IMR-90 (cell line): ENCODE measurements at regions not wholly inside any gene's neighbourhood (a gene's known extent, or its start where the extent isn't known, plus 50 kb on each side); places are given as distances from the start of the nearest gene placed in this dataset.

ENCODE experiments used
- ATAC-seq: fragments of 200-7000 bp; cut with Tn5 transposase; 2 replicates; pipeline ENCODE4 v1.9.1; 2020; ENCODE audit warnings: low read depth, mild to moderate bottlenecking, moderate library complexity
- BruUV-seq: library from RNA; stranded (reverse); fragments of 400-500 nt; replicated peaks from 2 replicates; lab custom pipeline; 2021; lab: Mats Ljungman, UMichigan
- CTCF ChIA-PET: fragments of 300-600 bp; formaldehyde crosslinking; extraction: SDS; loops from one replicate; lab custom pipeline; 2021; ENCODE audit warnings: antibody characterized with exemption; lab: Yijun Ruan, JAX
- POLR2A ChIA-PET: fragments of 300-600 bp; sonication (Branson Sonifier 250); formaldehyde crosslinking; loops from one replicate; lab custom pipeline; 2022; ENCODE audit warnings: antibody characterized with exemption; ENCODE audit not compliant: unreplicated experiment; lab: Charles Lee
- DNase-seq: peaks from one replicate; pipeline ENCODE4 v3.0.0; 2013
- H2AFZ ChIP-seq: replicated peaks from 2 replicates; pipeline ENCODE3; 2013; ENCODE audit warnings: low read length, mild to moderate bottlenecking; ENCODE audit not compliant: poor library complexity
- H2AK5ac ChIP-seq: 2 replicates; pipeline ENCODE4 v1.6.1; 2013; ENCODE audit warnings: low read depth, low read length, inconsistent platforms
- H2AK9ac ChIP-seq: replicated peaks from 2 replicates; pipeline ENCODE3; 2013; ENCODE audit warnings: mild to moderate bottlenecking, low read depth, low read length, moderate library complexity; ENCODE audit not compliant: poor library complexity
- H2BK120ac ChIP-seq: 2 replicates; pipeline ENCODE4 v1.6.1; 2013; ENCODE audit warnings: low read depth, low read length, inconsistent platforms
- H2BK15ac ChIP-seq: 3 replicates; pipeline ENCODE4 v1.6.1; 2013; ENCODE audit warnings: low read depth, low read length, inconsistent platforms
- H2BK20ac ChIP-seq: 2 replicates; pipeline ENCODE4 v1.6.1; 2013; ENCODE audit warnings: low read depth, mild to moderate bottlenecking, inconsistent platforms, low read length, moderate library complexity
- H2BK5ac ChIP-seq: 2 replicates; pipeline ENCODE4 v1.6.1; 2013; ENCODE audit warnings: mild to moderate bottlenecking, low read depth, low read length, inconsistent platforms; ENCODE audit not compliant: poor library complexity, severe bottlenecking
- H3K14ac ChIP-seq: replicated peaks from 2 replicates; pipeline ENCODE4 v1.6.1; 2013; ENCODE audit warnings: low read depth, low read length, inconsistent platforms
- H3K18ac ChIP-seq: 2 replicates; pipeline ENCODE4 v1.6.1; 2013; ENCODE audit warnings: low read depth, low read length, control low read depth
- H3K23ac ChIP-seq: 2 replicates; pipeline ENCODE4 v1.6.1; 2013; ENCODE audit warnings: low read depth, low read length, inconsistent platforms
- H3K27ac ChIP-seq: 2 replicates; pipeline ENCODE4 v1.5.1; 2013; ENCODE audit warnings: mild to moderate bottlenecking, control low read depth, low read length; ENCODE audit not compliant: insufficient read depth
- H3K27me3 ChIP-seq: 2 replicates; pipeline ENCODE4 v1.6.1; 2013; ENCODE audit warnings: low read length; ENCODE audit not compliant: control insufficient read depth, insufficient read depth
- H3K36me3 ChIP-seq: 2 replicates; pipeline ENCODE4 v1.6.1; 2013; ENCODE audit warnings: low read length, mixed read lengths; ENCODE audit not compliant: control insufficient read depth, insufficient read depth
- H3K4ac ChIP-seq: 2 replicates; pipeline ENCODE4 v1.6.1; 2013; ENCODE audit warnings: low read depth, low read length, inconsistent platforms
- H3K4me1 ChIP-seq: 2 replicates; pipeline ENCODE4 v1.6.1; 2013; ENCODE audit warnings: low read length, mixed read lengths; ENCODE audit not compliant: control insufficient read depth, insufficient read depth
- H3K4me2 ChIP-seq: 2 replicates; pipeline ENCODE4 v1.6.1; 2013; ENCODE audit warnings: low read depth, mild to moderate bottlenecking, control low read depth, low read length, moderate library complexity
- H3K4me3 ChIP-seq: 2 replicates; pipeline ENCODE4 v1.5.1; 2013; ENCODE audit warnings: low read depth, mild to moderate bottlenecking, control low read depth, low read length, moderate library complexity; ENCODE audit not compliant: insufficient read depth
- H3K56ac ChIP-seq: 2 replicates; pipeline ENCODE4 v1.6.1; 2013; ENCODE audit warnings: low read length, inconsistent platforms; ENCODE audit not compliant: insufficient read depth; ENCODE audit errors: extremely low read depth
- H3K79me1 ChIP-seq, 2 experiments: 2 replicates each; pipeline ENCODE4 v1.6.1; 2013; ENCODE audit warnings: low read length in 2 of 2, inconsistent platforms in 1 of 2, low read depth in 1 of 2
- H3K9ac ChIP-seq: 2 replicates; pipeline ENCODE4 v1.6.1; 2013; ENCODE audit warnings: low read depth, low read length, control low read depth
- H3K9me1 ChIP-seq: 2 replicates; pipeline ENCODE4 v1.6.1; 2013; ENCODE audit warnings: low read length, inconsistent platforms; ENCODE audit not compliant: insufficient read depth
- H3K9me3 ChIP-seq: 2 replicates; pipeline ENCODE4 v1.6.1; 2013; ENCODE audit warnings: low read length; ENCODE audit not compliant: control insufficient read depth, insufficient read depth
- H4K20me1 ChIP-seq: 2 replicates; pipeline ENCODE4 v1.6.1; 2013; ENCODE audit warnings: low read length, inconsistent platforms; ENCODE audit not compliant: insufficient read depth
- H4K5ac ChIP-seq: 2 replicates; pipeline ENCODE4 v1.6.1; 2013; ENCODE audit warnings: mild to moderate bottlenecking, low read depth, low read length, control low read depth
- H4K8ac ChIP-seq, 2 experiments: 2 replicates each; pipeline ENCODE4 v1.6.1; 2013; ENCODE audit warnings: low read depth in 2 of 2, low read length in 2 of 2, control low read depth in 1 of 2, inconsistent platforms in 1 of 2
- H4K91ac ChIP-seq: 2 replicates; pipeline ENCODE4 v1.6.1; 2013; ENCODE audit warnings: low read depth, low read length, inconsistent platforms; ENCODE audit not compliant: insufficient read depth
- CEBPB ChIP-seq: IDR thresholded peaks from 2 replicates; pipeline ENCODE4 v1.6.1; 2012; ENCODE audit warnings: low read depth, low read length, improper control_type of control experiment
- CHD1 ChIP-seq: IDR thresholded peaks from 2 replicates; pipeline ENCODE4 v1.6.1; 2012; ENCODE audit warnings: low read depth, low read length, improper control_type of control experiment
- FOS ChIP-seq: fragments of 150-350 bp; IDR thresholded peaks from 2 replicates; pipeline ENCODE4 v1.6.1; 2016; ENCODE audit warnings: low read depth, low read length
- MAFK ChIP-seq: IDR thresholded peaks from 2 replicates; pipeline ENCODE4 v1.6.1; 2012; ENCODE audit warnings: low read depth, low read length, improper control_type of control experiment
- MXI1 ChIP-seq: IDR thresholded peaks from 2 replicates; pipeline ENCODE4 v1.6.1; 2012; ENCODE audit warnings: low read depth, mild to moderate bottlenecking, low read length, moderate library complexity, borderline replicate concordance
- NFE2L2 ChIP-seq: fragments of 150-350 bp; IDR thresholded peaks from 2 replicates; pipeline ENCODE4 v1.6.1; 2016; ENCODE audit warnings: low read depth, mild to moderate bottlenecking, low read length
- RFX5 ChIP-seq: IDR thresholded peaks from 2 replicates; pipeline ENCODE4 v1.8.0; 2012; ENCODE audit warnings: low read depth, mild to moderate bottlenecking, low read length, moderate library complexity
- WGBS, 2 experiments: methylation state at CpG; one replicate each; pipeline versions ENCODE4 v1.1.5 to v1.1.7; 2013; ENCODE audit warnings: missing lambda C conversion rate in 2 of 2; ENCODE audit not compliant: insufficient read length in 1 of 2; ENCODE audit errors: extremely low coverage in 2 of 2; 5-methylcytosine and 5-hydroxymethylcytosine counted together
- dilution Hi-C: fragments of 300-500 bp; cut with HindIII; formaldehyde crosslinking; loops from one replicate; pipeline ENCODE4 v1.14.3; 2018; ENCODE audit warnings: low sequenced_read_pairs; ENCODE audit not compliant: unreplicated experiment
- in situ Hi-C: fragments of 300-500 bp; cut with MboI; formaldehyde crosslinking; loops from 3 replicates; pipeline ENCODE4 v1.14.3; 2019; ENCODE audit warnings: low sequenced_read_pairs, inconsistent platforms, mixed read lengths
- intact Hi-C: fragments of 100-400 bp; cut with micrococcal nuclease; formaldehyde crosslinking; loops from 2 replicates; pipeline ENCODE4 v1.10.0; 2022

DNA sequence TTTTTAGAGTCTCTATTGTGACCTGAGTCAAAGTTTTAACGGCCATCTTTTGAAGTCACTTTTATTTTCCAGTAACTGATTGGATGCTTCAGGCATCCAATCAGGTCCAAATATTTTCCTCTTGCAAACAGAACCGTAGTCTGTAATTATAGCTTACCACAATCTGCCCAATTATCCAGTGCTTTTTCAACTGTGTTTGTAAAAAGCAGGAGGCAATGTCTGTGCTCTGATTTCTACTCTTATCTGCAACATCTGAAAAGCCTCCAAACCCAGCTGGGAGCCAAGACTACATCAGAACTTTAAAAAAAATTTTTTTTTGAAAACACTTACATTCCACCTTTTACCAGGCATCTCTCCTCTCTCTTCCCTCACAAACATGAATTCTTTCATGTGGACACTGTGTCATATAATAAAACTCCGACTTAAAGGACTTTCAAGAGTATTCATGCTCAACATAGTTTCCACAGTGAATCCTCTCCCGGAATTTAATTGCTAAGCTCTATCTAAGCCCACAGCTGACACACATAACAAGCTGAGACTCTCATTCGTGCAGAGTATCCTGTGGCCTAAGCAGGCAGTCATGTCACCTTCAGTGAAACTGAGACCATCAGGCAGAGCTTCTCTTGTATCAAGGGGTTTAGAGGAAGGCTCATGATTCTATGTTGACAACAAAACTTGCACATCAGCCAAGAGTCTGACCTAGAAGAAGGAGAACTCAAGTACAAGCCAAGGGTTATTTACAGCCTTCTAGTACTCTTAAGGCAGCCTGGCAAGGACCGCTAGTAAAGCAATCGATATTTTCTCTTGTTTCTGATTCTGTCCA, 272.7 kb downstream of the TLE1 start (continued):
- no peak for TF ChIP-seq FOS
- no peak for TF ChIP-seq MAFK

DNA sequence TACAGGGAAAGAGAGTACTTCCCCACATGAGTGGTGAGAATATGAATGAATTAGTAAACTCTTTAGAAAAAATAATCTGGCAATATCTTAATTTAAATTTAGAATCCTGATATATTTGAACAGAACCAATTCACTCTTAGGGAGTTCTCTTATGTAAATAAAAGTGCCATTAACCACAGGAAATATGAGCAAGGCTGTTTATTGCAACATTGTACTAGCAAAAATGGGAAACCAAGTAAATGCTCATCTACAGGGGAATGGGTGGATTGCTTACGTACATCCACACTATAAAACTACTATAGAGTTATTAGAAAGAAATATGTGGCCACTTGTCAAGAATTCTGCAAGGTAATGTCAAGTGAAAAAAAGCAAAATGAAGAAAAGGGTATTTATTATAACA, 274.5 kb downstream of the TLE1 start:
- H2BK120ac ChIP-seq, result no peak overlapping the region
- H3K36me3 ChIP-seq, result no peaks in the 10 kb centered on the region
- no peak overlapping the region for H3K18ac ChIP-seq
- no peaks in the 10 kb centered on the region for H3K79me1 ChIP-seq
- H3K4me3 ChIP-seq, result no peak overlapping the region
- no peaks in the 10 kb centered on the region for H3K27me3 ChIP-seq
- no peak overlapping the region for H3K4ac ChIP-seq
- no peak overlapping the region for H2BK15ac ChIP-seq
- no peak overlapping the region for H4K91ac ChIP-seq
- no peak overlapping the region for H3K4me2 ChIP-seq
- H2AK5ac ChIP-seq, result no peak overlapping the region
- H3K23ac ChIP-seq, result no peak overlapping the region
- intact Hi-C loops (no loop called here), in situ Hi-C loops (no loop called here), dilution Hi-C loops (no loop called here)
- H2BK5ac ChIP-seq, result no peak overlapping the region
- TF ChIP-seq CHD1 (no peak), CEBPB (0 out of 2 replicates have a peak, but pooled peaks have one; percentile 4), MXI1 (no peak), NFE2L2 (no peak), FOS (no peak), RFX5 (no peak)
- no peak overlapping the region for H3K27ac ChIP-seq
- H2AFZ ChIP-seq, result no peak overlapping the region
- no peak overlapping the region for H2BK20ac ChIP-seq
- H3K9ac ChIP-seq, result no peak overlapping the region
- WGBS, 2 experiments, result no CpG with 5 or more reads among the region's 1 CpG
- no peaks in the 10 kb centered on the region for H4K20me1 ChIP-seq
- no peak for DNase-seq
- no peak overlapping the region for H2AK9ac ChIP-seq
- no peaks in the 10 kb centered on the region for H3K9me1 ChIP-seq
- H3K9me3 ChIP-seq, result peaks cover 2% of the 10 kb centered on the region; the same call in 1 of the 2 replicates
- ATAC-seq, result no peak
- ChIA-PET CTCF (no interaction called here), POLR2A (no interaction called here)
- no peak overlapping the region for H3K56ac ChIP-seq
- H3K4me1 ChIP-seq, result peaks cover 5% of the 10 kb centered on the region
- no peak overlapping the region for H3K14ac ChIP-seq
- no peak overlapping the region for H4K8ac ChIP-seq
- BruUV-seq, result no TSS peak
- no peak overlapping the region for H4K5ac ChIP-seq
